AG08395 (cell line): ENCODE measurements at regions not wholly inside any gene's neighbourhood (a gene's known extent, or its start where the extent isn't known, plus 50 kb on each side); places are given as distances from the start of the nearest gene placed in this dataset.
"Not testable (repeated sequence)": the region's sequence is repeated elsewhere in the genome, so short reads cannot be mapped to it uniquely, and the experiment has no call there.

ENCODE experiments used
- DNase-seq: peaks from one replicate; pipeline ENCODE4 v3.0.0; 2012; ENCODE audit warnings: mixed read lengths, low spot score

- no peak for DNase-seq
Observed at GRCh38 chr3:191966556-191966955, 505.6 kb downstream of the PYDC2 start.

- no peak for DNase-seq
Observed at GRCh38 chr3:191968299-191968698, 507.3 kb downstream of the PYDC2 start.

GRCh38 chr3:191972714-191973398 lies 511.9 kb downstream of the PYDC2 start:
- DNase-seq = no peak

- DNase-seq = no peak
Observed at GRCh38 chr3:191973820-191974219, 512.9 kb downstream of the PYDC2 start.

GRCh38 chr3:191975936-191976335 lies 515.0 kb downstream of the PYDC2 start:
- no peak for DNase-seq

GRCh38 chr3:191980443-191980842 lies 519.5 kb downstream of the PYDC2 start:
- DNase-seq = no peak

GRCh38 chr3:191982481-191982880 lies 521.5 kb downstream of the PYDC2 start:
- no peak for DNase-seq

- DNase-seq = no peak
Observed at GRCh38 chr3:191985691-191986090, 524.7 kb downstream of the PYDC2 start.

GRCh38 chr3:191987831-191988350 lies 526.9 kb downstream of the PYDC2 start:
- no peak for DNase-seq

- DNase-seq = not testable (repeated sequence)
Observed at GRCh38 chr3:191993952-191994351, 533.0 kb downstream of the PYDC2 start.

GRCh38 chr3:191997093-191997492 lies 536.1 kb downstream of the PYDC2 start:
- no peak for DNase-seq

- DNase-seq = no peak
Observed at GRCh38 chr3:191997579-191998268, 536.8 kb downstream of the PYDC2 start.

- DNase-seq = no peak
Observed at GRCh38 chr3:192001218-192001617, 540.3 kb downstream of the PYDC2 start.

- DNase-seq = no peak
Observed at GRCh38 chr3:192005989-192006388, 545.0 kb downstream of the PYDC2 start.

- no peak for DNase-seq
Observed at GRCh38 chr3:192009903-192010302, 548.9 kb downstream of the PYDC2 start.

GRCh38 chr3:192010490-192010889 lies 549.5 kb downstream of the PYDC2 start:
- no peak for DNase-seq

- no peak for DNase-seq
Observed at GRCh38 chr3:192011137-192011536, 550.2 kb downstream of the PYDC2 start.

- DNase-seq = no peak
Observed at GRCh38 chr3:192013110-192013509, 552.1 kb downstream of the PYDC2 start.

- no peak for DNase-seq
Observed at GRCh38 chr3:192022412-192022811, 561.4 kb downstream of the PYDC2 start.

GRCh38 chr3:192024751-192025150 lies 563.8 kb downstream of the PYDC2 start:
- no peak for DNase-seq

- no peak for DNase-seq
Observed at GRCh38 chr3:192026661-192027060, 565.7 kb downstream of the PYDC2 start.

GRCh38 chr3:192031941-192032340 lies 571.0 kb downstream of the PYDC2 start:
- DNase-seq = no peak

GRCh38 chr3:192033246-192033645 lies 572.3 kb downstream of the PYDC2 start:
- DNase-seq = no peak

GRCh38 chr3:192038726-192039125 lies 577.8 kb downstream of the PYDC2 start:
- DNase-seq = no peak
